ENCODE measurements at regions not wholly inside any gene's neighbourhood (a gene's known extent, or its start where the extent isn't known, plus 50 kb on each side); places are given as distances from the start of the nearest gene placed in this dataset.

DNA sequence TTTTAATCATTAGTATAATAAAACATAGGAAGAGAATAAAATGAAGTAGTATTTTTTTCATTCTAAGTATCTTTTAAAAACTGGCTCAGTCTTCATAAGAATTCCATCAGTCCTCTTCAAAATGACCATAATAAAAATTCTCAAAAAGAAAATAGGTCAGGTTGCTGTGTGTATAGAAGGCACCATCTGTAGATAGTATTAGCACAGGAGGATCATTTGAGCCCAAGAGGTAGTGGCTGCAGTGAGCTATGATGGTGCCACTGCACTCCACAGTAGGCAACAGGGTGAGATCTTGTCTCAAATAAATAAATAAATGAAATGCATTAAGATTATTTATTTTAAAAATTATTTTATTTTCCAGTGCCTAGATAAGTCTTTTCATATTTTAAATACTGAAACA, 475.8 kb downstream of the ZNF804A start:
- FAIRE-seq (no peak), DNase-seq (ENCODE audit: insufficient read length, low spot score) (no peak)
- TF ChIP-seq PAX5 (IDR thresholded peaks at IDR 0.05; ENCODE audit: insufficient read depth, low read length, severe bottlenecking) (no peak), POLR2A (IDR thresholded peaks at IDR 0.05; ENCODE audit: low read depth, low read length) (no peak), SPI1 (IDR thresholded peaks at IDR 0.05; ENCODE audit: low read depth, low read length) (no peak), TAF1 (IDR thresholded peaks at IDR 0.05; ENCODE audit: low read depth, low read length) (no peak), POLR2AphosphoS5 (IDR thresholded peaks at IDR 0.05; ENCODE audit: low read depth, low read length) (no peak), POU2F2 (IDR thresholded peaks at IDR 0.05; ENCODE audit: low read depth, low read length) (no peak)

DNA sequence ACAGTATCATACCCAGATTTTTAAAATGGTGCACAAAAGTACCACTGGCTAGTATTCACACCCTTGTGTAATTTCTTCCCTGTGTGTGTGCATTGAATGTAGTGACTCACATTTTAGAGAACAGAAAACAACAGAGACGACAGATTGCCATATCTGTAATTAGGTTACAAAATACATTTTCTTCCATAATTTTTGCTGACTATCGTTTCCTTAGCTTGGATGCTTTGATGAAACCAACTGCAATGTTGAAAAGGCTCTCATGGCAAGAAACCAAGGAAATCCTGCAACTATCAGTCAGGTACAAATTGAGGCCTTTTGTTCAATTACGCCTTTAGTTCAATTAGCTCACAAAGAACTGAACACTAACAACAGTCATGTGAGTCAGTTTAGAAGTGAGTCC, 484.4 kb downstream of the ZNF804A start:
- no peak for TF ChIP-seq TAF1 (IDR thresholded peaks at IDR 0.05; ENCODE audit: low read depth, low read length)
- TF ChIP-seq PAX5 (IDR thresholded peaks at IDR 0.05; ENCODE audit: insufficient read depth, low read length, severe bottlenecking) = no peak
- no peak for TF ChIP-seq POU2F2 (IDR thresholded peaks at IDR 0.05; ENCODE audit: low read depth, low read length)
- no peak for TF ChIP-seq POLR2AphosphoS5 (IDR thresholded peaks at IDR 0.05; ENCODE audit: low read depth, low read length)
- TF ChIP-seq POLR2A (IDR thresholded peaks at IDR 0.05; ENCODE audit: low read depth, low read length) = no peak
- TF ChIP-seq SPI1 (IDR thresholded peaks at IDR 0.05; ENCODE audit: low read depth, low read length) = no peak
- FAIRE-seq = no peak

DNA sequence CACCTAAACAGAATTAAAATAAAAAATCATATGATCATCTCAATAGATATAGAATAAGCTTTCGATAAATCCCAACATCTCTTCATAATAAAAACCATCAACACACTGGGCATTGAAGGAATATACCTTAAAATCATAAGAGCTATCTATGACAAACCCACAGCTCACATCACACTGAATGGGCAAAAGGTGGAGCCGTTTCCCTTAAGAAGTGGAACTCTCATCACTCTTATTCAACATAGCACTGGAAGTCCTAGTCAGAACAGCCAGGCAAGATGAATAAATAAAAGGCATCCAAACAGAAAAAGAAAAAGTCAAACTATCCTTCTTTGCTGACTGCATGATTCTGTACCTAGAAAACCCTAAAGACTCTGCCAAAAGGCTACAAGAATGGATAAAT, 510.3 kb downstream of the ZNF804A start:
- FAIRE-seq (no peak), DNase-seq (ENCODE audit: insufficient read length, low spot score) (no peak)
- TF ChIP-seq PAX5 (IDR thresholded peaks at IDR 0.05; ENCODE audit: insufficient read depth, low read length, severe bottlenecking) (no peak), SPI1 (IDR thresholded peaks at IDR 0.05; ENCODE audit: low read depth, low read length) (no peak), POLR2A (IDR thresholded peaks at IDR 0.05; ENCODE audit: low read depth, low read length) (no peak), POLR2AphosphoS5 (IDR thresholded peaks at IDR 0.05; ENCODE audit: low read depth, low read length) (no peak), TAF1 (IDR thresholded peaks at IDR 0.05; ENCODE audit: low read depth, low read length) (no peak), POU2F2 (IDR thresholded peaks at IDR 0.05; ENCODE audit: low read depth, low read length) (no peak)

More for the DNA sequence above, 484.4 kb downstream of the ZNF804A start:
- DNase-seq (ENCODE audit: insufficient read length, low spot score) = no peak

DNA sequence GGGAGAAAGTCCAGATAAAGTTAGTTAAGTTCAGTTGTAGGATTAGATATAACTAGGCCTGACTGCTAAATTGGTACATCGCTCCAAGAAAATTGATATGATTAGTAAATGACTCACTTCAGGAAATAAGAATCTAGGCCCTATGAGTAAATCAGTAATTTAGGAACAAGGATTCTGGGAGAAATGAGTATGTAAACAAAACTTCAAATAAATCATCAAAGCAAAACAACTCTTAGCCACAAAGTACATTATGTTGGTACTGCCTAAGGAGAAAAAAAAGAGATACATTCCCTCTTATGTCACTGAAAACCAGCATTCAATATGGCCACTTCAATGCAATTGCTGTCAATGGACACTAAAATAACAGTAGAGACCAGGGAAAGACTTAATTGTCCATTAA, 529.1 kb downstream of the ZNF804A start:
- TF ChIP-seq POLR2A (IDR thresholded peaks at IDR 0.05; ENCODE audit: low read depth, low read length) (no peak), SPI1 (IDR thresholded peaks at IDR 0.05; ENCODE audit: low read depth, low read length) (no peak), PAX5 (IDR thresholded peaks at IDR 0.05; ENCODE audit: insufficient read depth, low read length, severe bottlenecking) (no peak), TAF1 (IDR thresholded peaks at IDR 0.05; ENCODE audit: low read depth, low read length) (no peak), POU2F2 (IDR thresholded peaks at IDR 0.05; ENCODE audit: low read depth, low read length) (no peak), POLR2AphosphoS5 (IDR thresholded peaks at IDR 0.05; ENCODE audit: low read depth, low read length) (no peak)
- DNase-seq (ENCODE audit: insufficient read length, low spot score) = no peak
- no peak for FAIRE-seq

DNA sequence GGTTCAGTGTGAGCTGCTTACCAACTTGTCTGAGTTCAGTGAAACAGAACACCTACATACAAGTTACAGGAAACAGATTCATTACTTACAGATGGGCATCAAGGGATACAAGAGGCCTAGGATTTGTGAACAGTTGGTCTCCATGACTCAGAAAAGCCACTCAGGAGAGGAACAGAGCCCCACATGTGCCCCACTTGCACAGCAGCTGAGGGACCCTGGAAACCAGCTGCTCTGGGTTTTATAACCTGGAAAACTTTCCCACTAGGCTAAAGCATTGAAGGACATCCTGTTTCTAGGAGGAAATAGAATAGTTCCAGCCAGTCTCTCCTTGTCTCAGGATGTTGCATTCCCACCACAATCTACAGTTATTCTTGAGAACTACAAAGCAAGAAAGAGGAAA, 530.0 kb downstream of the ZNF804A start:
- no peak for FAIRE-seq
- TF ChIP-seq PAX5 (IDR thresholded peaks at IDR 0.05; ENCODE audit: insufficient read depth, low read length, severe bottlenecking) (no peak), SPI1 (IDR thresholded peaks at IDR 0.05; ENCODE audit: low read depth, low read length) (no peak), POLR2AphosphoS5 (IDR thresholded peaks at IDR 0.05; ENCODE audit: low read depth, low read length) (no peak), POU2F2 (IDR thresholded peaks at IDR 0.05; ENCODE audit: low read depth, low read length) (no peak), TAF1 (IDR thresholded peaks at IDR 0.05; ENCODE audit: low read depth, low read length) (no peak), POLR2A (IDR thresholded peaks at IDR 0.05; ENCODE audit: low read depth, low read length) (no peak)
- no peak for DNase-seq (ENCODE audit: insufficient read length, low spot score)

DNA sequence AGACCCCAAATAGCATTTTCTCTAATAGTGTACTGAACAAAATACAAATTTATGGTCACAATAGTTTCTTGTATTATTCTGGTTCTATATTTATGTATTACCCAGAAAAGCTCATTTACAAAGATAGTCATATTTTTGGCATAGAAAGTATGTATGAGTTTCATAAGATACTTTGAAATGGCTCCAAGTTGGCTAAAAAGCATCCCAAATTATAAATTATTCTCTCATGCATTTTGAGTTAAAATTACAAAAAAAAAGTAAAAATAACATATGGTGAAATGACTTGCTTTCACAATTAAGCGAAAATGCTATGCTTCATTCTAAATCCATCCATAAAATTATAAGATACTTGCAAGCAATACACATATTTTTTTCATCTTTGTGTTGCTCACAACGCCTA, 530.7 kb downstream of the ZNF804A start:
- no peak for TF ChIP-seq POU2F2 (IDR thresholded peaks at IDR 0.05; ENCODE audit: low read depth, low read length)
- no peak for TF ChIP-seq POLR2AphosphoS5 (IDR thresholded peaks at IDR 0.05; ENCODE audit: low read depth, low read length)
- TF ChIP-seq PAX5 (IDR thresholded peaks at IDR 0.05; ENCODE audit: insufficient read depth, low read length, severe bottlenecking) = no peak
- TF ChIP-seq TAF1 (IDR thresholded peaks at IDR 0.05; ENCODE audit: low read depth, low read length) = no peak
- no peak for TF ChIP-seq SPI1 (IDR thresholded peaks at IDR 0.05; ENCODE audit: low read depth, low read length)
- TF ChIP-seq POLR2A (IDR thresholded peaks at IDR 0.05; ENCODE audit: low read depth, low read length) = no peak

DNA sequence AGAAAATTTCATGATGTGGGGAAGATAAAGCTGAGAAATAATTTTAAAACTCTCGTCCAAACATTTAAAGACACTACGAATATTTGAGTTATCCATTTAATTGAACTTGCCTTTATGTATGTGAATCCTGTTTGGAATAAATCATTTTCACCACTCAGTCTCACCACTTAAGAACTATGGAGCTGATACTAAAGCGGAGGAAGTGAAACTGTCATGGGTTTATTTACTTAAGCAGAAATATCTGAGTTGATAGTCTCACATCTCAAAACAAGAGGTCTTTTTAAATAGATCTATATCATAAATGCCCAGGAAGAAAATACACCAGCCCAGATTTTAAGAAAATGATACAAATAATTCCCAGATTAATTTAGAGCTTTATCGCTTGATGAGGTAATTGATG, 532.4 kb downstream of the ZNF804A start:
- TF ChIP-seq POLR2AphosphoS5 (IDR thresholded peaks at IDR 0.05; ENCODE audit: low read depth, low read length) (no peak), POU2F2 (IDR thresholded peaks at IDR 0.05; ENCODE audit: low read depth, low read length) (no peak), SPI1 (IDR thresholded peaks at IDR 0.05; ENCODE audit: low read depth, low read length) (peak; percentile 69)
- DNase-seq (ENCODE audit: insufficient read length, low spot score) = no peak
- FAIRE-seq = no peak

More for the DNA sequence above, 530.7 kb downstream of the ZNF804A start:
- FAIRE-seq (no peak), DNase-seq (ENCODE audit: insufficient read length, low spot score) (no peak)

DNA sequence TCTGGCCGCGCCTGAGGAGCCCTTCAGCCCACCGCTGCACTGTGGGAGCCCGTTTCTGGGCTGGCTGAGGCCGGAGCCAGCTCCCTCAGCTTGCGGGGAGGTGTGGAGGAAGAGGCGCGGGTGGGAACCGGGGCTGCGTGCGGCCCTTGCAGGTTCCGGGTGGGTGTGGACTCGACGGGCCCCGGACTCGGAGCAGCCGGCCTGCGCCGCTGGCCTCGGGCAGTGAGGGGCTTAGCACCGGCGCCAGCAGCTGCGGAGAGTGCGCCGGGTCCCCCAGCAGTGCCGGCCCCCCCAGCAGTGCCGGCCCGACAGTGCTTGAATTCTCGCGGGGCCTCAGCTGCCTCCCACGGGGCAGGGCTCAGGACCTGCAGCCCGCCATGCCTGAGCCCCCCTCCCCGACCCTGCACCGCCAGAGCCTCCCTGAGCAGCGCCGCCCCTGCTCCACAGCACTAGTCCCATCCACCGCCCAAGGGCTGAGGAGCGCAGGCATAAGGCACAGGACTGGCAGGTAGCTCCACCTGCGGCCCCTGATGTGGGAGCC, 534.2 kb downstream of the ZNF804A start:
- no peak for FAIRE-seq
- no peak for DNase-seq (ENCODE audit: insufficient read length, low spot score)

DNA sequence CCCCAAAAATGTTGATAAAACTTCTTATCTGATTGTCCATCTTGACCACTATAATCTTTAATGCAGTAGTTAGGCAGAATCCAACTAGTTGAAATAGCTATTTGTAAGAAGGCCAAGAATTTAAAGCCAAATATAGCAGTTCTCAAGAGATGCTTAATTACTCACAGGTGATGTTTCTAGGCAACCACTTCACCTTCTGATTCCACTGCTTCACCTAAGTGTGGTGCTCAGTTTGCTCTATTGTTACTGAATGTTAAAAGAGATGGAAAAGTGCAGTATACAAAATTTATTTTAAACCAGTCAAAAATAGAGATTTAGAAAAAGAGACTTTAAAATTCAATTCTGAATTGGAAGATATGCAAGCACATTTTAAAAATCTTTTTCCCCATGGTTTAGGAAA, 539.4 kb downstream of the ZNF804A start:
- DNase-seq (ENCODE audit: insufficient read length, low spot score) (no peak), FAIRE-seq (no peak)
- TF ChIP-seq PAX5 (IDR thresholded peaks at IDR 0.05; ENCODE audit: insufficient read depth, low read length, severe bottlenecking) = no peak
- TF ChIP-seq TAF1 (IDR thresholded peaks at IDR 0.05; ENCODE audit: low read depth, low read length) = no peak
- no peak for TF ChIP-seq POLR2AphosphoS5 (IDR thresholded peaks at IDR 0.05; ENCODE audit: low read depth, low read length)
- TF ChIP-seq SPI1 (IDR thresholded peaks at IDR 0.05; ENCODE audit: low read depth, low read length) = no peak
- no peak for TF ChIP-seq POU2F2 (IDR thresholded peaks at IDR 0.05; ENCODE audit: low read depth, low read length)
- no peak for TF ChIP-seq POLR2A (IDR thresholded peaks at IDR 0.05; ENCODE audit: low read depth, low read length)

More for the DNA sequence above, 534.2 kb downstream of the ZNF804A start:
- TF ChIP-seq POLR2AphosphoS5 (IDR thresholded peaks at IDR 0.05; ENCODE audit: low read depth, low read length) (no peak), PAX5 (IDR thresholded peaks at IDR 0.05; ENCODE audit: insufficient read depth, low read length, severe bottlenecking) (no peak), POLR2A (IDR thresholded peaks at IDR 0.05; ENCODE audit: low read depth, low read length) (no peak), POU2F2 (IDR thresholded peaks at IDR 0.05; ENCODE audit: low read depth, low read length) (no peak), TAF1 (IDR thresholded peaks at IDR 0.05; ENCODE audit: low read depth, low read length) (no peak), SPI1 (IDR thresholded peaks at IDR 0.05; ENCODE audit: low read depth, low read length) (no peak)

DNA sequence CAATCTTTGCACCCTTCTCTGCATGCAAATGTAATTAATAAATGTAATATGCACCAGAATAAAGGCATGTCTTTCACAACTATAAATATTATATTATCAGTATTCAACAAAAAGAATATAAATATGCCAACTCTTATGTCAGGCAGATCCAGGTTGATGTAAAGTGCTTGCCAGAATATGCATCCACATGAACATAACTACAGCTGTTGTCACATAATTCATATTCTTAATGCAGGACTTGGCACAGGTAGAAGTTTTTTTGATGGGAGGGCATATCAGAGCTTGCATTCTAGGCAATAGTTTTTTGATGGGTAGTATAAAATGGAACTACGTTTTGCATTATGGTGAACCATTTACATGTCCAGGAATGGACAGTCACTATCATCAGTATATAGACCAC, 544.3 kb downstream of the ZNF804A start:
- DNase-seq (ENCODE audit: insufficient read length, low spot score) = no peak
- no peak for FAIRE-seq
- TF ChIP-seq SPI1 (IDR thresholded peaks at IDR 0.05; ENCODE audit: low read depth, low read length) = no peak
- no peak for TF ChIP-seq POU2F2 (IDR thresholded peaks at IDR 0.05; ENCODE audit: low read depth, low read length)
- no peak for TF ChIP-seq TAF1 (IDR thresholded peaks at IDR 0.05; ENCODE audit: low read depth, low read length)
- TF ChIP-seq POLR2A (IDR thresholded peaks at IDR 0.05; ENCODE audit: low read depth, low read length) = no peak
- no peak for TF ChIP-seq POLR2AphosphoS5 (IDR thresholded peaks at IDR 0.05; ENCODE audit: low read depth, low read length)
- TF ChIP-seq PAX5 (IDR thresholded peaks at IDR 0.05; ENCODE audit: insufficient read depth, low read length, severe bottlenecking) = no peak

Measured in GM12891 (cell line).